Upper lobe of left lung (tissue), 6 donors: ENCODE measurements at regions not wholly inside any gene's neighbourhood (a gene's known extent, or its start where the extent isn't known, plus 50 kb on each side); places are given as distances from the start of the nearest gene placed in this dataset.

Experiments
- ATAC-seq, 2 donors: fragments of 200-7000 bp; cut with Tn5 transposase; one replicate each; pipeline ENCODE4 v1.9.1; 2022; ENCODE audit warnings: mild to moderate bottlenecking in 2 of 2, moderate library complexity in 2 of 2; ENCODE audit not compliant: low FRiP score in 2 of 2
- DNase-seq, 2 donors: peaks; one replicate each; pipeline ENCODE4 v3.0.0-alpha.2; 2019 to 2020
- H3K27ac ChIP-seq, 4 donors: fragments of 200-600 bp; sonication (generic); one replicate each; pipeline ENCODE4 v1.5.1; 2016 to 2019
- H3K27me3 ChIP-seq, 4 donors: fragments of 200-600 bp; sonication (generic); one replicate each; pipeline ENCODE4 v1.5.1; 2017 to 2019
- H3K36me3 ChIP-seq, 4 donors: fragments of 200-600 bp; sonication (generic); one replicate each; pipeline ENCODE4 v1.5.1; 2016 to 2019
- H3K4me1 ChIP-seq, 4 donors: fragments of 200-600 bp; sonication (generic); one replicate each; pipeline ENCODE4 v1.5.1; 2018 to 2019
- H3K4me3 ChIP-seq, 4 donors: fragments of 200-600 bp; sonication (generic); one replicate each; pipeline ENCODE4 v1.5.1; 2017 to 2019; ENCODE audit warnings: mild to moderate bottlenecking in 2 of 4, moderate library complexity in 1 of 4
- H3K9me3 ChIP-seq, 4 donors: fragments of 200-600 bp; sonication (generic); one replicate each; pipeline ENCODE4 v1.5.1; 2018 to 2019
- EP300 ChIP-seq, 4 donors: sonication (generic); formaldehyde crosslinking; IDR thresholded peaks; one replicate each; pipeline ENCODE4 v1.5.1; 2017; ENCODE audit warnings: antibody characterized with exemption in 4 of 4, control low read depth in 2 of 4
- POLR2A ChIP-seq, 4 donors: fragments of 450-650 bp; IDR thresholded peaks; one replicate each; pipeline ENCODE4 v1.5.1; 2016 to 2017; ENCODE audit warnings: antibody characterized with exemption in 4 of 4, mild to moderate bottlenecking in 2 of 4
- POLR2AphosphoS5 ChIP-seq, 2 donors: sonication (generic); formaldehyde crosslinking; IDR thresholded peaks; one replicate each; pipeline ENCODE4 v1.5.1; 2017; ENCODE audit warnings: antibody characterized with exemption in 2 of 2
- WGBS, 2 donors: methylation state at CpG; one replicate each; pipeline ENCODE4 v1.1.5; 2017 to 2018; 5-methylcytosine and 5-hydroxymethylcytosine counted together
- TF ChIP-seq, protein P1 (sequence below), 6 experiments: fragments of 450-650 bp in 4 of 6; fragments of 200-600 bp in 2 of 6; sonication (generic) in 2 of 6; IDR thresholded peaks; one replicate each; pipeline ENCODE4 v1.5.1; 2016 to 2019; ENCODE audit warnings: antibody characterized with exemption in 6 of 6
- donor health status: DM: no; HTN: no; CAD: no; lungs with moderate emphysema.
- donor health status: DM: no; HTN: yes; CAD: no; lungs with severe emphysema.

DNA sequence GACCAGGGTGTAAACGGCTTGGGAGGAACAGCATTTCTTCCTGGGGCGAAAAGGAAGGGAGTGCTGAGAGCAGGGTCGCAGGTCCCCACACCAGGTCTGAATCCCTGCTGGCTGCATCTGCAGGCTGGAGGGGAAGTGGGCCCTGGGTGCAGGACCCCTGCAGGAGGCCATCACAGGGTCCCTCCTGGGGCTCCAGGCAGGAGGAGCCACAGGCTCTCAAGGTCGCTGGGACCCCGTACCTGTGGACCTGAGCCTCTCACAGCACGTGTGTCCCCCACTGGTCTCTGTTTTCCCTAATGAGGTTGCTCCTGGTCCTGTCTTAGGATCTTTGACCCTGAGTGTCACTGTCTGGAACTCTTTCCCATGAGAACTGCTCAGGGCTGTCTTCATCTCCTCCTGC is 147.8 kb upstream of the ZNF236 start:
- H3K4me1 ChIP-seq: no peaks in the 10 kb centered on the region
- no peaks in the 10 kb centered on the region for H3K36me3 ChIP-seq
- TF ChIP-seq POLR2AphosphoS5 (IDR thresholded peaks at IDR 0.05) (no peak), POLR2A (IDR thresholded peaks at IDR 0.05) (no peak), EP300 (IDR thresholded peaks at IDR 0.05) (no peak)
- TF ChIP-seq, protein P1, sequence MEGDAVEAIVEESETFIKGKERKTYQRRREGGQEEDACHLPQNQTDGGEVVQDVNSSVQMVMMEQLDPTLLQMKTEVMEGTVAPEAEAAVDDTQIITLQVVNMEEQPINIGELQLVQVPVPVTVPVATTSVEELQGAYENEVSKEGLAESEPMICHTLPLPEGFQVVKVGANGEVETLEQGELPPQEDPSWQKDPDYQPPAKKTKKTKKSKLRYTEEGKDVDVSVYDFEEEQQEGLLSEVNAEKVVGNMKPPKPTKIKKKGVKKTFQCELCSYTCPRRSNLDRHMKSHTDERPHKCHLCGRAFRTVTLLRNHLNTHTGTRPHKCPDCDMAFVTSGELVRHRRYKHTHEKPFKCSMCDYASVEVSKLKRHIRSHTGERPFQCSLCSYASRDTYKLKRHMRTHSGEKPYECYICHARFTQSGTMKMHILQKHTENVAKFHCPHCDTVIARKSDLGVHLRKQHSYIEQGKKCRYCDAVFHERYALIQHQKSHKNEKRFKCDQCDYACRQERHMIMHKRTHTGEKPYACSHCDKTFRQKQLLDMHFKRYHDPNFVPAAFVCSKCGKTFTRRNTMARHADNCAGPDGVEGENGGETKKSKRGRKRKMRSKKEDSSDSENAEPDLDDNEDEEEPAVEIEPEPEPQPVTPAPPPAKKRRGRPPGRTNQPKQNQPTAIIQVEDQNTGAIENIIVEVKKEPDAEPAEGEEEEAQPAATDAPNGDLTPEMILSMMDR (IDR thresholded peaks at IDR 0.05): no peak
- ATAC-seq: no peak
- H3K9me3 ChIP-seq: no peaks in the 10 kb centered on the region
- no peak overlapping the region for H3K4me3 ChIP-seq
- WGBS, 2 donors: 74 to 86% methylated on average over 4 to 6 of the region's 6 CpGs
- DNase-seq: no peak
- no peaks in the 10 kb centered on the region for H3K27me3 ChIP-seq
- H3K27ac ChIP-seq: no peak overlapping the region

GRCh38 chr18:76673281-76674185 is 148.8 kb upstream of the ZNF236 start:
- no peak overlapping the region for H3K4me3 ChIP-seq
- H3K27me3 ChIP-seq: no peaks in the 10 kb centered on the region
- DNase-seq: no peak
- no peaks in the 10 kb centered on the region for H3K4me1 ChIP-seq
- TF ChIP-seq POLR2A (IDR thresholded peaks at IDR 0.05) (no peak), EP300 (IDR thresholded peaks at IDR 0.05) (no peak)
- no peak for ATAC-seq
- WGBS, 2 donors: 80 to 86% methylated on average over 20 to 21 of the region's 21 CpGs
- H3K27ac ChIP-seq: no peak overlapping the region
- H3K36me3 ChIP-seq: no peaks in the 10 kb centered on the region
- no peaks in the 10 kb centered on the region for H3K9me3 ChIP-seq

- no peak overlapping the region for H3K4me3 ChIP-seq
- no peaks in the 10 kb centered on the region for H3K36me3 ChIP-seq
- no peaks in the 10 kb centered on the region for H3K9me3 ChIP-seq
- H3K27me3 ChIP-seq: no peaks in the 10 kb centered on the region
- DNase-seq (no peak), ATAC-seq (no peak)
- no peaks in the 10 kb centered on the region for H3K4me1 ChIP-seq
- no peak overlapping the region for H3K27ac ChIP-seq
- no peak for TF ChIP-seq EP300 (IDR thresholded peaks at IDR 0.05)
- TF ChIP-seq, protein P1 (IDR thresholded peaks at IDR 0.05): no peak
- no peak for TF ChIP-seq POLR2A (IDR thresholded peaks at IDR 0.05)
- TF ChIP-seq POLR2AphosphoS5 (IDR thresholded peaks at IDR 0.05): no peak
- 85 to 90% methylated on average over 3 of the region's 3 CpGs for WGBS, 2 donors
Observed at GRCh38 chr18:76672627-76673026, 149.7 kb upstream of the ZNF236 start.

DNA sequence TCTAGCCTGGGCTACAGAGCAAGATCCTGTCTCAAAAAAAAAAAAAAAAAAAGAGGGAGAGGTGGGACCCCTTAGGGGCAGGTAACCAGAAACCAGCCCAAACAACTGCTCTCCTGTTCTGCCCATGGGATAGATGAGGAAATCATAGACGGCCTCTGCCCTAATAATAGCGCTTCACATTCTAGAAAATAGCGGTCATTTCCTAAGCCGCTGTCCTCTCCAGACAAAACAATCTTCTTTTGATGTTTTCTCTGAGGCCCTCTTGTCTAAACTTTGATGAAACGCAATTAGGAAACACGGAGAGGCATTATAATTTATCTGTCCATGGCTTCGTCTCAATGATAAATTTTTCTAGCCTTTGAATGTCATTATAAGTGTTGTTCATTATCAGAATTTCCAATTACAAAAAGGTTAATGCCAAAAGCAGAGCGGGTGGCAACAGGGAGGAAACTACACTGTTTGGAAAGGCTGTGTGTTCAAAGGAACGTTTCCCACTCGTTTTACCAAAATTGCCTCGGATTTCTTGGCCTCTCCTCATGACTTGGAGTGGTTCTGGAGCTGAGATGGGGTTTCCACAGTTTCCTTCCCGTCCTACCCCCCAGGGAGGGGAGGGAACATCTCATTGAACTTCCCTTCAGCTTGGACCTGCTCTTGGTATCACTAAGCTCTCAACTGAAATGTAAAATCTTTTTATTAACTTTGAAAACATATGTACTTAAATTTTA is 151.6 kb upstream of the ZNF236 start:
- 57 to 59% methylated on average over 12 of the region's 12 CpGs for WGBS, 2 donors
- no peak overlapping the region for H3K27ac ChIP-seq
- H3K4me1 ChIP-seq: no peaks in the 10 kb centered on the region
- H3K9me3 ChIP-seq: no peaks in the 10 kb centered on the region
- H3K36me3 ChIP-seq: no peaks in the 10 kb centered on the region
- TF ChIP-seq EP300 (IDR thresholded peaks at IDR 0.05) (no peak), POLR2AphosphoS5 (IDR thresholded peaks at IDR 0.05) (no peak), POLR2A (IDR thresholded peaks at IDR 0.05) (no peak)
- TF ChIP-seq, protein P1 (IDR thresholded peaks at IDR 0.05): no peak
- ATAC-seq: peak in 1 of 2 donors; percentile 71
- no peak overlapping the region for H3K4me3 ChIP-seq
- no peaks in the 10 kb centered on the region for H3K27me3 ChIP-seq
- DNase-seq: no peak

DNA sequence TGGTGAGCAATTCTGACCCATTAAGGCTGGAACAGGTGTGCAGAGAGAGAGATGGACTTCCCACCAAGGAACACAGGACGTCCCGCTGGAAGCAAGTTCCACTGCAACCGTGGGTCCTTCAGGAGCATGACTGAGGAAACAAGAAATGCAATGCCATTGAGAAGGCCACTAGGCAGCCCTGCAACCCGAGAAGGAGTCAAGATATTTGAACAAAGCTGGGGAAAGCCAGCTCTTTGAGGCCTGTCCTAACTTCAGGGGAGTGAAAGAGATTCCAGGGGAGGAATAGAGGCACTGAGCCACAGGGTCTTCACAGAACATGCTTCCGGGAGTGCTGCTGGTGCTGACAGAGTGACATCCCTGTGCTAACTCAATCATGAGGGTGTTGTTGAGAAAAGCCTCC is 153.8 kb upstream of the ZNF236 start:
- Histone ChIP-seq H3K4me1 (no peaks in the 10 kb centered on the region), H3K9me3 (no peaks in the 10 kb centered on the region), H3K36me3 (no peaks in the 10 kb centered on the region), H3K27ac (no peak overlapping the region), H3K27me3 (no peaks in the 10 kb centered on the region), H3K4me3 (no peak overlapping the region)
- no peak for TF ChIP-seq POLR2A (IDR thresholded peaks at IDR 0.05)
- no peak for TF ChIP-seq EP300 (IDR thresholded peaks at IDR 0.05)
- TF ChIP-seq, protein P1 (IDR thresholded peaks at IDR 0.05): no peak
- TF ChIP-seq POLR2AphosphoS5 (IDR thresholded peaks at IDR 0.05): no peak
- DNase-seq (no peak), ATAC-seq (no peak)
- WGBS, 2 donors: 78 to 87% methylated on average over 5 of the region's 5 CpGs
